Activated CD8-positive, alpha-beta memory T cell treated with anti-CD3 and anti-CD28 coated beads, Interleukin-2, amount 50 U/mL, for 24 hours (primary cell): ENCODE measurements at regions not wholly inside any gene's neighbourhood (a gene's known extent, or its start where the extent isn't known, plus 50 kb on each side); places are given as distances from the start of the nearest gene placed in this dataset.

Experiments
- DNase-seq: peaks from one replicate; pipeline ENCODE4 v3.0.0-alpha.2; 2020; ENCODE audit errors: extremely low read depth

GRCh38 chr10:10551596-10552301, 465.9 kb upstream of the CELF2 start:
- no peak for DNase-seq

- no peak for DNase-seq
These were observed 464.7 kb upstream of the CELF2 start for GRCh38 chr10:10552948-10553347.

GRCh38 chr10:10564081-10564794, 453.4 kb upstream of the CELF2 start:
- no peak for DNase-seq

GRCh38 chr10:10576937-10577336, 440.7 kb upstream of the CELF2 start:
- no peak for DNase-seq

GRCh38 chr10:10579709-10580108, 438.0 kb upstream of the CELF2 start:
- no peak for DNase-seq

GRCh38 chr10:10584161-10584560, 433.5 kb upstream of the CELF2 start:
- no peak for DNase-seq

GRCh38 chr10:10587744-10588393, 429.8 kb upstream of the CELF2 start:
- no peak for DNase-seq

GRCh38 chr10:10589540-10590303, 427.9 kb upstream of the CELF2 start:
- DNase-seq, result no peak

- DNase-seq, result no peak
These were observed 425.8 kb upstream of the CELF2 start for GRCh38 chr10:10591715-10592341.

- DNase-seq, result no peak
These were observed 421.4 kb upstream of the CELF2 start for GRCh38 chr10:10596256-10596655.

GRCh38 chr10:10598297-10598696, 419.4 kb upstream of the CELF2 start:
- DNase-seq, result no peak

- DNase-seq, result no peak
These were observed 417.7 kb upstream of the CELF2 start for GRCh38 chr10:10600004-10600403.

GRCh38 chr10:10605551-10606081, 412.1 kb upstream of the CELF2 start:
- no peak for DNase-seq

GRCh38 chr10:10609379-10609955, 408.2 kb upstream of the CELF2 start:
- DNase-seq, result no peak

- DNase-seq, result no peak
These were observed 407.5 kb upstream of the CELF2 start for GRCh38 chr10:10610171-10610570.

GRCh38 chr10:10612151-10612550, 405.5 kb upstream of the CELF2 start:
- DNase-seq, result no peak

GRCh38 chr10:10613656-10614244, 403.9 kb upstream of the CELF2 start:
- DNase-seq, result no peak

- DNase-seq, result no peak
These were observed 400.0 kb upstream of the CELF2 start for GRCh38 chr10:10617686-10618085.

- DNase-seq, result no peak
These were observed 399.5 kb upstream of the CELF2 start for GRCh38 chr10:10618139-10618538.

GRCh38 chr10:10623958-10624566, 393.6 kb upstream of the CELF2 start:
- no peak for DNase-seq
